ENCODE measurements at regions not wholly inside any gene's neighbourhood (a gene's known extent, or its start where the extent isn't known, plus 50 kb on each side); places are given as distances from the start of the nearest gene placed in this dataset.

DNA sequence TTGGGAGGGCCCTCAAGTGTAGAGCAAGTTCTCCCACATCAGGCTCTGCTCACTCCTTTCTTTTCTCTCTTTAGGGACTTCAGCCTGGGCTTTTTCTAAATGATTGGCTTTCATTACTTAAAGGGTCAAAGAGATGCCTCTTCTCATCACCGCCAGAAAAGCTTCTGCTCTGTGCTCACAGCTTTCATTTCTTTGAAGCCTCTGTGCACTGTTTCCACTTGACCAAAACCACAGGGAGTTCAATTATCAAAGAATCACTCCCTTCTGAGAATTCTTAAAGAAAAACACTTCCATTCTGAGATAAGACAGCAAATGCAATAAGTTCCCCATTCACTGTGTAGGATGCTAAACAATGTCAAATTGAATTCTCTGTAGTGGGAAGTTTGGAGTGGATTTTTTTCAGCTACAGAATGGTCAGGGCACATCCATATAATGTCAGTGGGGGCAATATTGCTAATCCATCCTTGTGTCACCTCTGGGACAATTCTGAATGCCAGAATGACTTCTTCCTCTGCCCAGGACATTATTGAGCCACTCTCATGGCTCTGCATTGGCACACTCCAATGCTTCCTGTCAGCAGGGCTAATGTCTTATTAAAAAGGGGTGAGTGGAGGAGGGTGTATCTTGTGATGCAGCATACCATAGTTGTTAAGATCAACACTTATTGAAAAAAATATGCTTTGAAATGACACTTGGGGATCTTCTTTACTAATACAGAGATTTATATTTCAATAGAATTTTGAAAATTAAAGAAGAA, 217.6 kb downstream of the SNCA start:
- ATAC-seq (no peak), DNase-seq (ENCODE audit: extremely low read depth in 1 of 4, low spot score in 3 of 4) (no peak), FAIRE-seq (no peak)
- Histone ChIP-seq H3K36me3 (ENCODE audit: control insufficient read depth, insufficient read depth, low read length) (no peaks in the 10 kb centered on the region), H3K9ac (ENCODE audit: insufficient read depth in 1 of 2, low read depth in 2 of 2, low read length in 2 of 2) (no peak overlapping the region), H4K20me1 (replicated peaks; ENCODE audit: control insufficient read depth, insufficient read depth, low read length) (no peaks in the 10 kb centered on the region), H3K79me2 (ENCODE audit: control insufficient read depth, insufficient read depth, low read length) (no peaks in the 10 kb centered on the region), H3K9me3 (replicated peaks; ENCODE audit: control insufficient read depth, insufficient read depth, low read depth, low read length) (no peaks in the 10 kb centered on the region), H3K9me1 (ENCODE audit: control insufficient read depth, insufficient read depth, low read length) (no peaks in the 10 kb centered on the region), H3K4me3 (no peak overlapping the region), H3K4me1 (replicated peaks in 1 of 2; ENCODE audit: control insufficient read depth in 2 of 2, insufficient read depth in 2 of 2, low read length in 2 of 2) (no peaks in the 10 kb centered on the region), H2AFZ (ENCODE audit: low read depth, low read length) (no peak overlapping the region), H3K27me3 (ENCODE audit: control insufficient read depth in 2 of 2, insufficient read depth in 2 of 2, low read length in 2 of 2) (no peaks in the 10 kb centered on the region), H3K27ac (ENCODE audit: extremely low read depth, low read depth, low read length) (no peak overlapping the region), H3K4me2 (ENCODE audit: insufficient read depth, low read length) (no peak overlapping the region)
- in situ Hi-C loops (cut with MboI), result no loop called here
- 0% methylated on average over 1 of the region's 1 CpG for WGBS (ENCODE audit: insufficient coverage, low coverage, missing lambda C conversion rate)
- ChIA-PET CTCF (ENCODE audit: low intra/inter-chr PET ratio) (no interaction called here), POLR2A (no interaction called here)
- no TSS peak for BruUV-seq (replicated peaks)
- intact Hi-C loops (cut with micrococcal nuclease), result no loop called here
- TF ChIP-seq, protein P1, sequence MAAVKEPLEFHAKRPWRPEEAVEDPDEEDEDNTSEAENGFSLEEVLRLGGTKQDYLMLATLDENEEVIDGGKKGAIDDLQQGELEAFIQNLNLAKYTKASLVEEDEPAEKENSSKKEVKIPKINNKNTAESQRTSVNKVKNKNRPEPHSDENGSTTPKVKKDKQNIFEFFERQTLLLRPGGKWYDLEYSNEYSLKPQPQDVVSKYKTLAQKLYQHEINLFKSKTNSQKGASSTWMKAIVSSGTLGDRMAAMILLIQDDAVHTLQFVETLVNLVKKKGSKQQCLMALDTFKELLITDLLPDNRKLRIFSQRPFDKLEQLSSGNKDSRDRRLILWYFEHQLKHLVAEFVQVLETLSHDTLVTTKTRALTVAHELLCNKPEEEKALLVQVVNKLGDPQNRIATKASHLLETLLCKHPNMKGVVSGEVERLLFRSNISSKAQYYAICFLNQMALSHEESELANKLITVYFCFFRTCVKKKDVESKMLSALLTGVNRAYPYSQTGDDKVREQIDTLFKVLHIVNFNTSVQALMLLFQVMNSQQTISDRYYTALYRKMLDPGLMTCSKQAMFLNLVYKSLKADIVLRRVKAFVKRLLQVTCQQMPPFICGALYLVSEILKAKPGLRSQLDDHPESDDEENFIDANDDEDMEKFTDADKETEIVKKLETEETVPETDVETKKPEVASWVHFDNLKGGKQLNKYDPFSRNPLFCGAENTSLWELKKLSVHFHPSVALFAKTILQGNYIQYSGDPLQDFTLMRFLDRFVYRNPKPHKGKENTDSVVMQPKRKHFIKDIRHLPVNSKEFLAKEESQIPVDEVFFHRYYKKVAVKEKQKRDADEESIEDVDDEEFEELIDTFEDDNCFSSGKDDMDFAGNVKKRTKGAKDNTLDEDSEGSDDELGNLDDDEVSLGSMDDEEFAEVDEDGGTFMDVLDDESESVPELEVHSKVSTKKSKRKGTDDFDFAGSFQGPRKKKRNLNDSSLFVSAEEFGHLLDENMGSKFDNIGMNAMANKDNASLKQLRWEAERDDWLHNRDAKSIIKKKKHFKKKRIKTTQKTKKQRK (IDR thresholded peaks at IDR 0.05; ENCODE audit: borderline replicate concordance, low read depth, low read length), result no peak
- TF ChIP-seq ZNF140 (CRISPR knock-in tag; IDR thresholded peaks at IDR 0.05) (no peak), XRCC5 (IDR thresholded peaks at IDR 0.05; ENCODE audit: low read depth, low read length) (no peak), SUPT5H (IDR thresholded peaks at IDR 0.05) (no peak), POLR2AphosphoS2 (IDR thresholded peaks at IDR 0.05; ENCODE audit: low read length) (no peak), NBN (IDR thresholded peaks at IDR 0.05; ENCODE audit: low read depth) (no peak), MCM7 (IDR thresholded peaks at IDR 0.05) (no peak), ZNF174 (CRISPR knock-in tag; IDR thresholded peaks at IDR 0.05) (no peak), MTA3 (IDR thresholded peaks at IDR 0.05; ENCODE audit: borderline replicate concordance) (no peak), SMAD2 (IDR thresholded peaks at IDR 0.05; ENCODE audit: low read depth, low read length) (no peak), MEF2D (tag; conservative IDR thresholded peaks at IDR 0.05; ENCODE audit: low read depth) (no peak), RBM34 (IDR thresholded peaks at IDR 0.05; ENCODE audit: borderline replicate concordance, insufficient read depth, low read length) (no peak)
- TF ChIP-seq, protein P2, sequence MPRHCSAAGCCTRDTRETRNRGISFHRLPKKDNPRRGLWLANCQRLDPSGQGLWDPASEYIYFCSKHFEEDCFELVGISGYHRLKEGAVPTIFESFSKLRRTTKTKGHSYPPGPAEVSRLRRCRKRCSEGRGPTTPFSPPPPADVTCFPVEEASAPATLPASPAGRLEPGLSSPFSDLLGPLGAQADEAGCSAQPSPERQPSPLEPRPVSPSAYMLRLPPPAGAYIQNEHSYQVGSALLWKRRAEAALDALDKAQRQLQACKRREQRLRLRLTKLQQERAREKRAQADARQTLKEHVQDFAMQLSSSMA (CRISPR knock-in tag; IDR thresholded peaks at IDR 0.05), result no peak
- TF ChIP-seq, protein P3, sequence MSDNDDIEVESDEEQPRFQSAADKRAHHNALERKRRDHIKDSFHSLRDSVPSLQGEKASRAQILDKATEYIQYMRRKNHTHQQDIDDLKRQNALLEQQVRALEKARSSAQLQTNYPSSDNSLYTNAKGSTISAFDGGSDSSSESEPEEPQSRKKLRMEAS (CRISPR knock-in tag; IDR thresholded peaks at IDR 0.05), result no peak
- TF ChIP-seq, protein P4, sequence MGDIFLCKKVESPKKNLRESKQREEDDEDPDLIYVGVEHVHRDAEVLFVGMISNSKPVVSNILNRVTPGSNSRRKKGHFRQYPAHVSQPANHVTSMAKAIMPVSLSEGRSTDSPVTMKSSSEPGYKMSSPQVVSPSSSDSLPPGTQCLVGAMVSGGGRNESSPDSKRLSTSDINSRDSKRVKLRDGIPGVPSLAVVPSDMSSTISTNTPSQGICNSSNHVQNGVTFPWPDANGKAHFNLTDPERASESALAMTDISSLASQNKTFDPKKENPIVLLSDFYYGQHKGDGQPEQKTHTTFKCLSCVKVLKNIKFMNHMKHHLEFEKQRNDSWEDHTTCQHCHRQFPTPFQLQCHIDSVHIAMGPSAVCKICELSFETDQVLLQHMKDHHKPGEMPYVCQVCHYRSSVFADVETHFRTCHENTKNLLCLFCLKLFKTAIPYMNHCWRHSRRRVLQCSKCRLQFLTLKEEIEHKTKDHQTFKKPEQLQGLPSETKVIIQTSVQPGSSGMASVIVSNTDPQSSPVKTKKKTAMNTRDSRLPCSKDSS (IDR thresholded peaks at IDR 0.05; ENCODE audit: low read depth, partially characterized antibody), result no peak
- TF ChIP-seq, protein P5, sequence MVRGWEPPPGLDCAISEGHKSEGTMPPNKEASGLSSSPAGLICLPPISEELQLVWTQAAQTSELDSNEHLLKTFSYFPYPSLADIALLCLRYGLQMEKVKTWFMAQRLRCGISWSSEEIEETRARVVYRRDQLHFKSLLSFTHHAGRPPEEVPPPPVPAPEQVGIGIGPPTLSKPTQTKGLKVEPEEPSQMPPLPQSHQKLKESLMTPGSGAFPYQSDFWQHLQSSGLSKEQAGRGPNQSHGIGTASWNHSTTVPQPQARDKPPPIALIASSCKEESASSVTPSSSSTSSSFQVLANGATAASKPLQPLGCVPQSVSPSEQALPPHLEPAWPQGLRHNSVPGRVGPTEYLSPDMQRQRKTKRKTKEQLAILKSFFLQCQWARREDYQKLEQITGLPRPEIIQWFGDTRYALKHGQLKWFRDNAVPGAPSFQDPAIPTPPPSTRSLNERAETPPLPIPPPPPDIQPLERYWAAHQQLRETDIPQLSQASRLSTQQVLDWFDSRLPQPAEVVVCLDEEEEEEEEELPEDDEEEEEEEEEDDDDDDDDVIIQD (CRISPR knock-in tag; IDR thresholded peaks at IDR 0.05), result no peak
